ENCODE measurements at regions not wholly inside any gene's neighbourhood (a gene's known extent, or its start where the extent isn't known, plus 50 kb on each side); places are given as distances from the start of the nearest gene placed in this dataset.

DNA sequence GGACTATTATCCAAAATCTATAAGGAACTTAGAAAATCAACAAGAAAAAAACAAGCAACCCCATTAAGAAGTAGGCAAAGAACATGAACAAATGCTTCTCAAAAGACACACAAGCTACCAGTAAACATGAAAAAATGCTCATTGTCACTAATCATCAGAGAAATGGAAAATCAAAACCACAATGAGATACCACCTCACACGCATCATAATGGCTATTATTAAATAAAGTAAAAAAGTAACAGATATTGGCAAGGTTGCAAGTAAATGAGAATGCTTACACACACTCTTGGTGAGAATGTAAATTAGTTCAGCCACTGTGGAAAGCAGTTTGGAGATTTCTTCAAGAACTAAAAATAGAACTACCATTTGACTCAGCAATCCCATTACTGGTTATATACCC lies 167.0 kb upstream of the DMRTA1 start:
- DNase-seq (ENCODE audit: low spot score): no peak
- no peak for FAIRE-seq

DNA sequence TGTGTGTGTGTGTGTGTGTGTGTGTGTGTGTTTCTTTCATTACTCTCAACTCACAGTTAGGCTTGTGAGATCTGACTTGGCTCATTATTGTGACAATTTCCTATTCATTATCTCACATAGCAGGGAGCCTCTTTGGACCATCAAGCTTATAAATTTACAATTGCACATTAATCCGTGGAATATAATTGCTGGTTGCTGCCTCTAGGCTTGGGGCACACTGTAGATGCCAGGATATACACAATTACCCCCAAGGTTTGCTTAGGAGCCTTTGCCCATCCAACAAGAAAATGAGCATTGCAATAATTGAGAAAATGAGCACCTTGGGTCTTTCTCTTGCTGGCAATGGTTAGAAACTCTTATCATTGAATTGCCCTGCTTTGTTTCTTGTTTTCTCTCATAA lies 161.6 kb upstream of the DMRTA1 start:
- FAIRE-seq (no peak), DNase-seq (ENCODE audit: low spot score) (no peak)

DNA sequence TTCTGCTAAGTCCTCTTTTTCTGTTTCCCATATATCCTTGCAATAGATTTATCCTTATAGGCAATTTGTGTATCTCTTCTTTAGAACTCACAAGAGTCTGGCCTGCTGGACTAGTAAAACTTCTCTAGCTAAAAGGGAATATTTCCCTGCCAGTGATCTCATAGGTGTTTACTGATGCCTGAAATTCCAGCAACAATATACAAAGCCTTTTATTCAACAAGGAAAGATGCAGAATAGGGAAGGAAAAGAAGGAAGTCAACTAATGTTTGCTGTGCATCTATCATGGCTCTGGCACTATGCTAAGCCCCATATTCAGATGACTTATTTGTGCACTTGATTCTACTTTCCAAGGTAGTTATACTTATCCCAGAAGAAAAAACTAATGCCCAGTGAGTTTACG lies 160.0 kb upstream of the DMRTA1 start:
- no peak for FAIRE-seq

DNA sequence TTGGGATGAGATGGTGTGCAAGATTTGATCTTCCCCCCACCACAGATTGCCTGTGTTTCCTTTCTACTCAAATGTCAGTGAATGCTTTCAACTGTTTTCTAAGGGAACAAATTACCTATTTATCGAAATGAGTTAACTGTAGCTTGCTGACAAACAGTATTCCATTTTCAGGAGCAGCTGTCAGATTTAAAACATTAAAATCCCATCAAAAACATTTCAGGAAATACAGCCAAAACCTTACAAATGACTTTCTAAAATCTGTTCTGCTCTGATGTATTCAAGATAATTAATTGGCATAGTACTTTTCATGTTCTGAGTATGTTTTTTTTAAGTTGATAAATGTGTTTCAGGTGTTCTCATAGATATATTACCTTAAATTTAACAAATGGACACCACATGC lies 158.0 kb upstream of the DMRTA1 start:
- no peak for DNase-seq (ENCODE audit: low spot score)

More for the DNA sequence above, 160.0 kb upstream of the DMRTA1 start:
- no peak for DNase-seq (ENCODE audit: low spot score)

DNA sequence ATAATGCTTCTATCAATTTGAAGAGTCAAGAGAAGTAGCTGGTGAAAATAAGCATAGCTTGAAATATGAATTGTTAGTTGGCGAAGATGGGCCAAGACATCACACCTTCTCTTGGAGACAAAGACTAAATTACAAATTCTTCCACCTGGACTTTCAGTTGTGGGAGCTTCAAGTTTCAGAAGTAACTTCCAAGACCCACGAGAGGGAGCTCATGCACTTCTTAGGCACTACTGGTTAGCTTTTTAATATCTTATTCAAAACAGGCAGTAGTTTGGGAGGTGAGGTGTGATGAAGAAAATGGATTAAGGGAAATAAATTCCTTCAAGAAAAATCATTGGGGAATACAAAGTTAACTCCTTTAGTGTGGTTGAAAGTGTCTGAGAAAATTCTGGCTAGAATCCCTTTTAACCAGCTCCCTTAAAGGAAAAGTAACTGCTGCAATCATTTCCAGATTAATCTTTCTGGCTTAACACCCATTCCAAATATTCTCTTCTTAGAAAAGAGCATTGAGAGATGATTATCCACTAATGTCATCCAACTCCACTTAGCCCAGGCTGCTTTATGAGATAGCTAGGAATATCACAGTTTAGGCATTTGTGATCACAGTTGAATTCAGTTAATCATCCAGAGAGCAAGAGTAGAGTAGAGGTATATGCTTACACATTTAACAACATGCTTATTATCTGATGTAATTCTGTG lies 139.5 kb upstream of the DMRTA1 start:
- peak; percentile 21 for DNase-seq (ENCODE audit: low spot score)
- FAIRE-seq: no peak

More for the DNA sequence above, 158.0 kb upstream of the DMRTA1 start:
- no peak for FAIRE-seq

DNA sequence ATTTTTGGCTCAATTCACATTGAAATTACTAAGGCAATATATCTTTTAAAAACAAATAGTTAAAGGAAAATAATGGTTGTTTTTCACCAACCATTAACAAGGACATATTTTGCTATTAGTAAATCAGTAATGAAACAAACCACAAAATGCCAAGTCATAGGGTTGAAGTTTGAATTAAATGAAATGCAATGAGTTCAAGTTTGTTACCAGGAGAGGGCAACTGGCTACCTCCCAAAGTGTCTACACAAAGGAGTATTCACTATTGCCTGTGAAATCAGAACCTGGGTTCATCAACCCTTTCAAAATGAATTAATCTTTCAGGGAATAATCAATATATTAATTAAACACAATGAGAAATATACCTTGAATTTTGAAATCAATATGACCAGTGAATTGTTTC lies 138.4 kb upstream of the DMRTA1 start:
- DNase-seq (ENCODE audit: low spot score) (no peak), FAIRE-seq (no peak)

DNA sequence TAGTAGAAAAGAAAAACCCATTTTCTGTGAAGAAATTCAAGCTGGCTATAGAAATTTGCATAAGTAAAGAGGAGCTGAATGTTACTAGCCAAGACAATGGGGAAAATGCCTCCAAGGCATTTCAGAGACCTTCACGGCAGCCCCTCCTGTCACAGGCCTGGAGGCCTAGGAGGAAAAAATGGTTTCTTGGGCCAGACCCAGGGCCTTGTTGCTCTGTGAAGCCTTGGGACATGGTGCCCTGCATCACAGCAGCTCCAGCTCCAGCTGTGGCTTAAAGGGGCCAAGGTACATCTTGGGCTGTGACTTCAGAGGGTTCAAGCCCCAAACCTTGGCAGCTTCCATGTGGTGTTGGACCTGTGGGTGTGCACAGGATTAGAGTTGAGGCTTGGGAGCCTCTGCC lies 130.0 kb upstream of the DMRTA1 start:
- FAIRE-seq (no peak), DNase-seq (ENCODE audit: low spot score) (no peak)

DNA sequence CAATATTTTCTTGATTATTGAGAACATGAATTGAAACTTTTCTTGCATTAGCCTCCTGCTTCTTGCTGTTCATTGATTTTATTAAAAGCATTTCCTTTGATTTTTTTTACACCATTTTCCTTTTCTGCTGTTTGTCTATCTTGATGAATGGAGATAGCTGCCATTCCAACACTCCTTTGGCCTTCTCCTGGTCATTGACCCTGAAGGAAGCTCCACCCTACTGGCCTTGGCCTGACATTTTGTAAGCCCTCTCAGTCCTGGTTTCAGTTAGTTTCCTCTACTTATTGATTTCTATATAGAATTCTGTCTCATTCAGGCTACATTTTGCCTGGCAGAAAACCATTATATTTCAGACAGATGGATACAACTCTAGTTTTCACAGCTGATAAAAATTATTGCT lies 115.1 kb upstream of the DMRTA1 start:
- DNase-seq (ENCODE audit: low spot score): no peak
- FAIRE-seq: no peak

DNA sequence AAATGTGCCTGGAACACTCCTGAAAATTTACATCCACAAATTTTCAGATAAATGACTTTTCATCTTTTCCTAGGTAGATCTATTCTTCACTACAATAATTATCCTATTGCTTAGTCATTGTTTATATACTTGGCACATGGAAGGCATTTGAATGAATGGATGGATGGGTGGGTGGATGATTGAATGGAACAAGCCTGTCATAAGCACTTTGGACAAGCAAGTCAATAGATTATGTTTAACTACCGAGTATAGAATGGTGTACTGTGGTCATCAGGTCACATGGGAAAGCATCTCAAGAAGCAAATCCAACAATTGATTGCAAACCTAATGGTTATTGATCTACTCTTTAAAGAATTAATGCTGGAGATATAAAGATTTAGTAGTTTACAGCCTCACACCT lies 114.4 kb upstream of the DMRTA1 start:
- DNase-seq (ENCODE audit: low spot score) (no peak), FAIRE-seq (no peak)

DNA sequence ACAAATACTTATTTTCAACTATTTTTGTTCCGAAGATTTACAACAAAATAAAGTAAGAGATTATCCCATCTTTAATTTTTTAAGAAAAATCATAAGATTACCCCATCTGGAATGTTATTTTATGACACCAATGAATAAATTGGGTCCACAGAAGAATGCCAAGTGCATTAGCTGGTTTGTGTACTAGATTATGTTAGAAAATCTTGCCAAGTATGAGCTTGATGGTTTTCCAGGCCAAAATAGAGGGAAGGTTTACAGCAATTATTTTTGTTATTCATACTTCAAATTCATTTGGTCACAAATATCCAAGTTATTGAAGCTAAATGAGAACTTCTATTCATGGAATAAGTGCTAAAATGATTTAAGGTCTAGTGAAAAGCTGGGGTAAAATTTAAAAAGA lies 109.4 kb upstream of the DMRTA1 start:
- DNase-seq (ENCODE audit: low spot score) (no peak), FAIRE-seq (no peak)

DNA sequence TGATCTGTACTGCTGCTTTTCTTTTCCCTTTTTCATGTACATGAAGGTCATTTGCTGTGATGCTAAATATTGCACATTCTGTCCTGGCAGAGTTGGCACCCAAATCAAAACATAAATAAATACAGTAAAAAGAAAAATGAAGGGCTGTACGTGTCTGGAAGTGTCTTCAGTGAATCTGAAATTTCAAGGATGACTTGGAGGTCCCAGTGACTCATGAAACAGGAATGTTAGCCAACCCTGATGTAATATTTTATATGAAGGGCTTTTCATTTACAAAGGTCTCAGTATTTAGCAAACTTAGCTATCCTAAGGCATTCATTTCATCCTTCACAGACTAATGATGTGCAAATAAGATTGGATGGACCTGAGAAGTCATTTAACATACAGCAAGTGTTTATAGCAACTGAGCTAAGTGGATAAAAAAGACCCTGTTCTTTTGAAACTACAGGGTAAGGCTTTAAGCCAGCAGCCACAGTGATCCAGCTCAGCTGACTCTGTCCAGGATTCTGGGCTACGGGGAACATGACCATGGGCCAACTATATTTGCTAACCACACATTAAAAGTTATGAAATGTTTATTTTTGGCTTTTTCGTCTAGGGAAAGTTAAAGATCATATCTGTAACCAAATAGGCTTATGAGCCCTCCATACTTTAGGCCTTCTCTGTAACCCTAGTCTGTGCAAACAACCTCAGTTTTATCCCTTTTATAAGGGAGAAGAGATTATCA lies 104.0 kb upstream of the DMRTA1 start:
- FAIRE-seq (no peak), DNase-seq (ENCODE audit: low spot score) (peak; percentile 32)

DNA sequence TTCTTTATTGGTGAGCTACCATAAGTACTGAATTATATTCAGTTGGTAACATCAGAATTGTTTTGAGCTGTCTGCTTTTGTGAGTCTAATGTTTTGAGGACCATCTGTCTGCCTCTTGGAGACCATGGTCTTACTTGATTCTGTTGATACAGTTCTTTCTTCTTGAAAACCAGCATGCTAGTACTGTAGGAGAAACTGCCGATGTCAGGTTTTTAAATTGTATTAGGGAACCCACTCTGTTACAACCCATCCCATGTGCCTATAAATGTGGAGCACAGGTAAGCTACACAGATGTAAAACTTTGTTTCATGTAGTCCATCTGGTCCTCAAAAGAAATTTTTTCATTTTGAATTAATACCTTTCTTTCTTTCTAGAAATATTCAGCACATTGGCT lies 103.4 kb upstream of the DMRTA1 start:
- no peak for FAIRE-seq
- no peak for DNase-seq (ENCODE audit: low spot score)

DNA sequence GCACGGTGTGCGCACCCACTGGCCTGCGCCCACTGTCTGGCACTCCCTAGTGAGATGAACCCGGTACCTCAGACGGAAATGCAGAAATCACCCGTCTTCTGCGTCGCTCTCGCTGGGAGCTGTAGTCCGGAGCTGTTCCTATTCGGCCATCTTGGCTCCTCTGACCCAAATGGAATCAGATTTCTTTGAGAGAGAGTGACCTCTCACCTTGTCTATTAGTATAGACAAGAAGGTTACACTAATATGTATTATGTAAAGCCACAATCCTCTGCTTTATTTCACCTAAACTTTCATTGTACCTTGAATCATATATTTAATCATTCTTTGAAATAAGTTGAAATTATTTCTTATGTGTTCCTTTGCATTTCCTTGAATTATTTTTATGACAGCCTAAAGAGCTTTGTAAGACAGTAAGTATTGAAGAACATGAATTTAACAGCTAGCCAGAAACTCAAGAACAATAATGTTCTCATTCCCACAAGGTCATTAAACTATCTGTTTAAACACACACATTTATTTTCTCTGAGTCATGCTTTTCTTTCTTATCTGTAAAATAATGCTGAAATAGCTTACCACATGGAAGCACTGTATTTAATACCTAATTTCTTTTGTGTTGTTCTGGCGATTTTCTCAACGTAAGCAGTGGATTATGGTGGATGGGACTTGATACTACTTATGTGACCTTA lies 91.8 kb upstream of the DMRTA1 start:
- DNase-seq (ENCODE audit: low spot score): no peak
- FAIRE-seq: no peak

DNA sequence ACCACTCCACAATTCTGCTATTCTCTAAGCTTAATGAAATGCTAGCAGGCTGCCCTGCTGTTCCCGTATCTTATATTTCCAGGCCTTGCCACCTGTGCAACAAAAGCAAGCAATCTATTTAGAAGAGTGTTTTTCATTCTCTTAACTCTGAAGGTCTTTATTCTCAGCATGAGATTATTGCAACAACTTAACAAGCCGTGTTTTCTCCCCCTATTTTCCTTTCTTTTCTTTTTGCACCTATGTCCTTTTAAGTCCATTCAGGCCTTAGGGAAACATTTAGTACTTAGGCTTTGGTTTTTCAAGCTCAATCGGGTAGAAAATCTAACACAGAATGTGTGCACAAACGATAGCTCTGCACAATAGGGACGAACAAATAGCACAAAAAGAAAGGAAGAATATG lies 89.6 kb upstream of the DMRTA1 start:
- no peak for FAIRE-seq
- no peak for DNase-seq (ENCODE audit: low spot score)

DNA sequence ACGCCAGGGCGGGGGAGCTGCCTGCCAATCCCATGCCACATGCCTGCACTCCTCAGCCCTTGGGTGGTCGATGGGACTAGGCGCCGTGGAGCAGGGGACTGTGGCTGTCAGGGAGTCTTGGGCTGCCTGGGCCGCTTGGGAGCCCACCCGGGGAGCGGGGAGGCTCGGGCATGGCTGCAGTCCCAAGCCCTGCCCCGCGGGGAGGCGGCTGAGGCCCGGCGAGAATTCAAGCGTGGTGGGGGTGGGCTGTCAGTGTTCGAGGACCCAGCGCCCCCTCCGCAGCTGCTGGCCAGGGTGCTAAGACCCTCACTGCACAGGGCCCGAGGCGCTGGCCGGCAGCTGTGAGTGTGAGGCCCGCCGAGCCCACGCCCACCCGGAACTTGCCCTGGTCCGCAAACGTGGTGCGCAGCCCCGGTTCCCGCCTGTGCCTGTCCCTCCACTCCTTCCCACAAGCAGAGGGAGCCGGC lies 83.2 kb upstream of the DMRTA1 start:
- DNase-seq (ENCODE audit: low spot score): no peak
- FAIRE-seq: no peak

DNA sequence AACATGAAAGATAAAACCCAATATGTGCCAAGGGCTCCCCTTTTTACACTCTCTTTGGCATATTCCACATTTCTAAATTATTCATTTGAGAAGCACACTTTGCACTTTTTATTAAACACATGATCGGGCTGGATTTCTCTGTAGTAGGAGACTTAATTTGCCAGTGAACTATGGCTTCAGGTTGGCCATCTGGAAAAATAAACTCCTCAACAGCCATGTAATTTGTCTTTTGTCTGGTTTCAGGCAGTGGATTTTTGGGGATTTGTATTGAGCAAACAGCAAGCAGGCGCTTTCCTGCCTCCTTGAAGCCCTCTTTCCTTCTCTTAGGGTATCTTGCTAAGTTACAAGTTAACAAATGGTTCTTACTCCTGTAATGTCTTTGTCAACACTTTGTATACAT lies 73.0 kb upstream of the DMRTA1 start:
- DNase-seq (ENCODE audit: low spot score): no peak
- FAIRE-seq: no peak

DNA sequence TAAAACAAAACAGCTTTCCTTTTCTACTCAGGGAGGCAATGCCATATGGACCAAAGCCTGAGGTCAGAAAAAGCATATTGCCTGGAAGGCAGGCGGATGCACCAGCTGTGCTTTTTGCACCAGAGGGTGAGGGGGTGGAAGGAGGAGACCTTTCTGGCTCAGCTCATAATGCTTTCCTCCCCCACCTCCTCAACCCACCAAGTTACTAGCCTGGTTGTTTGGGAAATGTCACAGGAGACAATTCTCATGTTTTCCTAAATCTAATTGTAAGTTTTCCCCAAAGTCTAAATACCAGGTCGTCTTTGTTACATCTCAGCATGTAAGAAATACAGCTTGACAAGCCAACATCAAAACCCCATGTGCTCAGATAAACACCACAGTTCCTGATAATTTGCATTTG lies 72.6 kb upstream of the DMRTA1 start:
- no peak for FAIRE-seq

DNA sequence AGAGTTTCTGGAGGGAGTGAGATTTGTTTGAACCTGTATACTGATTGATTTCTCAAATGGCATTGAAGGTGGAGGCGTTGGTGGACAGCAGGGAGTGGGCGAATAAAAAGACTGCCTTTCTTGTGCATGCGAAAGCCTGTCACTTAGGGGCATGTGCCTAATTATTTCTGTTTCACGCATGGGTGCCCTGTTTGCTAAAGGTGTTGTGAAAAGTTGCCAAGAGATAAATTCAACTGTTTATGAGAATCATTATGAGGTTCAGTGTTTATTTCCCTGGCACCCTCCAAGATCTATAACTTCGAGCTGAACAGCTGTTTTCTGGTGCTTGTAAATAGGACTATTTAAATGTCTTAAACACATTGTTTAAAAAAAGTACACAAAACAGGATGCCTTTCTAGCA lies 67.4 kb upstream of the DMRTA1 start:
- DNase-seq (ENCODE audit: low spot score) (no peak), FAIRE-seq (no peak)

More for the DNA sequence above, 72.6 kb upstream of the DMRTA1 start:
- no peak for DNase-seq (ENCODE audit: low spot score)

DNA sequence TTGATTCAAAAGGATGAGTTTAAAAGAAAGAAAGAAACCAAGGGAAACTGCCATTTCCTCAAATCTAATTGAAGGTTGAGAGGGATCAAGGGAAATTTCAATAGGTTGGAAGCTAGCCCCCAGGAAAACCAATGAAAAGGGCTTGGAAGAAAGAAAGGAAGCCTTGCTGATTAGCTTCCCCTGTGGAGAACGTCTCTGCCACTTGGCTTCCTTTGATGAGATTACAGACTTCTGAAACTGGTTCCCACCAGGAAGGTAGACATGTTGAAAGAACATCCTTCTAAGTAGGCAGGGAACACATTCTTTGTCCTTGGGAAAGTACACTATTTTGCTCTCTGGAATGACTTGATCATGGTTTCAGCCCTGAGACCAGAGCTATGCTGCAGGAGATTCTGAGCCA lies 65.5 kb upstream of the DMRTA1 start:
- FAIRE-seq: no peak
- no peak for DNase-seq (ENCODE audit: low spot score)

DNA sequence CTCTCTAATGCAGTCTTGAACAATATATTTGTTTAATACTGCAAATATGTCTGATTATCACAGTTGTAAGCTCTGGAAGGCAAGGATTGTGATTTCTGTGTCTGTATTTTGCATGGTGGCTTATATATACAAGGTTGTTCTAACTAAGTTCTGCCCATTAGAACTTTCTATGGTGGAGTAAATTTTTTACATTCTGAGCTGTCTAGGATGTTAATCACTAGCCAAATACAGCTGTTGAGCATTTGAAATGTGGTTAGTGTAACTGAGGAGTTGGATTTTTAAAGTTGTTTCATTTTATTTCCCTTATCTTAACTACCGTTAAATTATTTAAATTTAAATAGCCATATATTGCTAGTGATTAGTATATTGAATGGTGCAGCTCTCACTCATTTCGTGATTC lies 64.3 kb upstream of the DMRTA1 start:
- FAIRE-seq: no peak
- DNase-seq (ENCODE audit: low spot score): no peak

DNA sequence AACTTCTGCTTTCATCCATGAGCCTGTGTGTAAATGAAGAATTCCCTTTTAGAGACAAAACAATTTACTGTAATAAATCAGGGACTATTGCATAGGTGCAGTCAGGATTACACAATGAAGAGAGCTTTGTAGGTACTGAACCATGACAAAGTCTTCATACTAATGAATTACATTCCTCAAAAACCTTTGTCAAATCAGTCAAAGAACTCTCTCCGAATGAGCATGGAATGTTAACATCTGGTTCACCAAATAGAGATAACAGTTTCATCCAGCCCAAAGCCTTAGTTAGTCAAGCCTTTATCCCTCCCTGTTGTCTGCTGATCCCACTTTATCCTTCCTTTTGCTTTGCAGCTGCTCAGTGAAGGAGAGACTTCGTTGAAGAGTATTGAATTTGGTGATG lies 62.9 kb upstream of the DMRTA1 start:
- DNase-seq (ENCODE audit: low spot score) (no peak), FAIRE-seq (no peak)

DNA sequence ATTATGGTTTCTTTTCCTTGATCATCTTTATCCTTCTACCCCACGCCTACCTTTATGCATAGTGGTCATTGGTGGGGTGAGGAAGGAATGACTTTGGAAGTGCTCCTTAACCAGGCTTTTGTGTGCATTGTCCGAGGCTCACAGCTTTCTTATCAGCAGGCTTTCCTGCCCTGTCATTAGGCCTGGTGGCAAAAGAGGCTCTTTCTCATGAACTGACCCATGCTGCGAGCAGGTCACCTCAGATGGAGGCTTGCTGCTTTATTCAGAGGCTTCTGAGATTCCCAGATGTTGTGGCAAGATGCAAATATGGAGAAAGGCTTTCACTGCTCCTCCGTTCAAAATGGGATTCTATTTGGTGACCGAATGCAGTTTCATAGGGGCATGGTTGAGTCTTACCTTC lies 57.4 kb upstream of the DMRTA1 start:
- DNase-seq (ENCODE audit: low spot score) (no peak), FAIRE-seq (no peak)

DNA sequence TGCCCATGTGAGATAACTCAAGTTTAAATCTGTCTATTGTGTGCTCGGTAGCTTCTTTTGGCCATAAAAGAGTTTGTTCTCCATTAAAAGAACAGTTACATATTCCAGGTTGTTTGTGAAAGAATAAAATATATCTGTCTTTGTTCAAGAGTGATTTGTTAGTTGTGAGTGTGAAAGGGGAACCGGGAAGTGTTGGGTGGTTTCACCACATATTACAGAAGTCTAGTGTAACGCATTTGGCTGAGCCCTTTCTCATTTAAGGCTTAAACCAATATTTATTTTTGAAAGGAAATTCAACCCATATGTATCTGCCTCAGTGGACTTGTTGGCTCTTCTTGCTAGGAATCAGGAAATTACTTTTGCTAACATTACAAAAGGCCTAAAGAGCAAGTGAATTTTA lies 54.1 kb upstream of the DMRTA1 start:
- DNase-seq (ENCODE audit: low spot score) (no peak), FAIRE-seq (no peak)
